MG63 (cell line): ENCODE measurements at regions not wholly inside any gene's neighbourhood (a gene's known extent, or its start where the extent isn't known, plus 50 kb on each side); places are given as distances from the start of the nearest gene placed in this dataset.
"Not testable (repeated sequence)": the region's sequence is repeated elsewhere in the genome, so short reads cannot be mapped to it uniquely, and the experiment has no call there.

Source experiments
- DNase-seq: peaks from one replicate; pipeline ENCODE4 v3.0.0-alpha.2; 2020
- H3K27me3 ChIP-seq: fragments of 250-450 bp; sonication (Bioruptor Pico); 2 replicates; pipeline ENCODE4 v1.5.1; 2020; ENCODE audit warnings: mild to moderate bottlenecking, moderate library complexity
- H3K36me3 ChIP-seq: fragments of 250-450 bp; sonication (Bioruptor Pico); 2 replicates; pipeline ENCODE4 v1.5.1; 2020; ENCODE audit warnings: mild to moderate bottlenecking, moderate library complexity
- H3K4me3 ChIP-seq: fragments of 250-450 bp; sonication (Bioruptor Pico); 2 replicates; pipeline ENCODE4 v1.5.1; 2020; ENCODE audit warnings: mild to moderate bottlenecking, moderate library complexity
- H3K9me3 ChIP-seq: fragments of 250-450 bp; sonication (Bioruptor Pico); 2 replicates; pipeline ENCODE4 v1.5.1; 2020; ENCODE audit warnings: mild to moderate bottlenecking, moderate library complexity

GRCh38 chr14:82779301-82779700 lies 1245.6 kb upstream of the SEL1L start:
- no peaks in the 10 kb centered on the region for H3K9me3 ChIP-seq
- H3K4me3 ChIP-seq, result no peak overlapping the region
- H3K36me3 ChIP-seq, result no peaks in the 10 kb centered on the region
- DNase-seq, result no peak
- H3K27me3 ChIP-seq, result no peaks in the 10 kb centered on the region

GRCh38 chr14:82785756-82786482 lies 1252.3 kb upstream of the SEL1L start:
- Histone ChIP-seq H3K27me3 (no peaks in the 10 kb centered on the region), H3K4me3 (no peak overlapping the region), H3K36me3 (no peaks in the 10 kb centered on the region), H3K9me3 (no peaks in the 10 kb centered on the region)
- no peak for DNase-seq

- DNase-seq, result no peak
- Histone ChIP-seq H3K36me3 (no peaks in the 10 kb centered on the region), H3K4me3 (no peak overlapping the region), H3K27me3 (no peaks in the 10 kb centered on the region), H3K9me3 (no peaks in the 10 kb centered on the region)
These were observed 1252.8 kb upstream of the SEL1L start for GRCh38 chr14:82786483-82786880.

- no peak for DNase-seq
- H3K36me3 ChIP-seq, result no peaks in the 10 kb centered on the region
- H3K9me3 ChIP-seq, result no peaks in the 10 kb centered on the region
- H3K27me3 ChIP-seq, result no peaks in the 10 kb centered on the region
- H3K4me3 ChIP-seq, result no peak overlapping the region
These were observed 1262.4 kb upstream of the SEL1L start for GRCh38 chr14:82796086-82796485.

- no peak overlapping the region for H3K4me3 ChIP-seq
- no peaks in the 10 kb centered on the region for H3K27me3 ChIP-seq
- H3K36me3 ChIP-seq, result no peaks in the 10 kb centered on the region
- no peak for DNase-seq
- no peaks in the 10 kb centered on the region for H3K9me3 ChIP-seq
These were observed 1264.6 kb upstream of the SEL1L start for GRCh38 chr14:82798276-82798675.

- Histone ChIP-seq H3K27me3 (no peaks in the 10 kb centered on the region), H3K36me3 (no peaks in the 10 kb centered on the region), H3K9me3 (no peaks in the 10 kb centered on the region), H3K4me3 (no peak overlapping the region)
- no peak for DNase-seq
These were observed 1272.5 kb upstream of the SEL1L start for GRCh38 chr14:82805892-82806825.

- Histone ChIP-seq H3K27me3 (no peaks in the 10 kb centered on the region), H3K4me3 (no peak overlapping the region), H3K36me3 (no peaks in the 10 kb centered on the region), H3K9me3 (no peaks in the 10 kb centered on the region)
- no peak for DNase-seq
These were observed 1277.6 kb upstream of the SEL1L start for GRCh38 chr14:82811246-82811645.

GRCh38 chr14:82814339-82814738 lies 1280.7 kb upstream of the SEL1L start:
- H3K36me3 ChIP-seq, H3K4me3 ChIP-seq, DNase-seq, H3K9me3 ChIP-seq, H3K27me3 ChIP-seq: not testable (repeated sequence)

- H3K36me3 ChIP-seq, result no peaks in the 10 kb centered on the region
- no peaks in the 10 kb centered on the region for H3K9me3 ChIP-seq
- DNase-seq, result no peak
- H3K27me3 ChIP-seq, result no peaks in the 10 kb centered on the region
- no peak overlapping the region for H3K4me3 ChIP-seq
These were observed 1296.9 kb upstream of the SEL1L start for GRCh38 chr14:82830596-82830995.

GRCh38 chr14:82836256-82836950 lies 1302.8 kb upstream of the SEL1L start:
- no peaks in the 10 kb centered on the region for H3K27me3 ChIP-seq
- H3K4me3 ChIP-seq, result no peak overlapping the region
- no peaks in the 10 kb centered on the region for H3K36me3 ChIP-seq
- H3K9me3 ChIP-seq, result no peaks in the 10 kb centered on the region
- no peak for DNase-seq

- Histone ChIP-seq H3K36me3 (no peaks in the 10 kb centered on the region), H3K27me3 (no peaks in the 10 kb centered on the region), H3K9me3 (no peaks in the 10 kb centered on the region), H3K4me3 (no peak overlapping the region)
- DNase-seq, result no peak
These were observed 1304.0 kb upstream of the SEL1L start for GRCh38 chr14:82837611-82838140.

GRCh38 chr14:82850576-82850975 lies 1316.9 kb upstream of the SEL1L start:
- H3K9me3 ChIP-seq, result no peaks in the 10 kb centered on the region
- H3K36me3 ChIP-seq, result no peaks in the 10 kb centered on the region
- DNase-seq, result no peak
- no peak overlapping the region for H3K4me3 ChIP-seq
- H3K27me3 ChIP-seq, result no peaks in the 10 kb centered on the region

GRCh38 chr14:82854131-82854530 lies 1320.5 kb upstream of the SEL1L start:
- Histone ChIP-seq H3K4me3 (no peak overlapping the region), H3K9me3 (no peaks in the 10 kb centered on the region), H3K36me3 (no peaks in the 10 kb centered on the region), H3K27me3 (no peaks in the 10 kb centered on the region)
- DNase-seq, result no peak

GRCh38 chr14:82854901-82855300 lies 1321.2 kb upstream of the SEL1L start:
- Histone ChIP-seq H3K27me3 (no peaks in the 10 kb centered on the region), H3K9me3 (no peaks in the 10 kb centered on the region), H3K4me3 (no peak overlapping the region), H3K36me3 (no peaks in the 10 kb centered on the region)
- no peak for DNase-seq

- no peaks in the 10 kb centered on the region for H3K27me3 ChIP-seq
- no peaks in the 10 kb centered on the region for H3K9me3 ChIP-seq
- no peak overlapping the region for H3K4me3 ChIP-seq
- no peaks in the 10 kb centered on the region for H3K36me3 ChIP-seq
- DNase-seq, result peak; percentile 1
These were observed 1322.3 kb upstream of the SEL1L start for GRCh38 chr14:82855912-82856391.

GRCh38 chr14:82861313-82861712 lies 1327.7 kb upstream of the SEL1L start:
- no peaks in the 10 kb centered on the region for H3K36me3 ChIP-seq
- no peak for DNase-seq
- H3K27me3 ChIP-seq, result no peaks in the 10 kb centered on the region
- no peak overlapping the region for H3K4me3 ChIP-seq
- no peaks in the 10 kb centered on the region for H3K9me3 ChIP-seq

GRCh38 chr14:82872494-82872893 lies 1338.8 kb upstream of the SEL1L start:
- DNase-seq, result no peak
- no peaks in the 10 kb centered on the region for H3K36me3 ChIP-seq
- no peaks in the 10 kb centered on the region for H3K27me3 ChIP-seq
- no peaks in the 10 kb centered on the region for H3K9me3 ChIP-seq
- no peak overlapping the region for H3K4me3 ChIP-seq
